Retinal pigment epithelial cell (primary cell): ENCODE measurements at regions not wholly inside any gene's neighbourhood (a gene's known extent, or its start where the extent isn't known, plus 50 kb on each side); places are given as distances from the start of the nearest gene placed in this dataset.

ENCODE experiments used
- DNase-seq: peaks from one replicate; pipeline ENCODE4 v3.0.0-alpha.2; 2010; ENCODE audit warnings: low read depth
- H3K4me3 ChIP-seq: 2 replicates; pipeline ENCODE4 v1.5.1; 2011; ENCODE audit warnings: mild to moderate bottlenecking, low read length, control low read depth, moderate library complexity
- CTCF ChIP-seq: conservative IDR thresholded peaks from 2 replicates; pipeline ENCODE4 v1.5.1; 2011; ENCODE audit warnings: low read depth, low read length, control low read depth, inconsistent platforms

DNA sequence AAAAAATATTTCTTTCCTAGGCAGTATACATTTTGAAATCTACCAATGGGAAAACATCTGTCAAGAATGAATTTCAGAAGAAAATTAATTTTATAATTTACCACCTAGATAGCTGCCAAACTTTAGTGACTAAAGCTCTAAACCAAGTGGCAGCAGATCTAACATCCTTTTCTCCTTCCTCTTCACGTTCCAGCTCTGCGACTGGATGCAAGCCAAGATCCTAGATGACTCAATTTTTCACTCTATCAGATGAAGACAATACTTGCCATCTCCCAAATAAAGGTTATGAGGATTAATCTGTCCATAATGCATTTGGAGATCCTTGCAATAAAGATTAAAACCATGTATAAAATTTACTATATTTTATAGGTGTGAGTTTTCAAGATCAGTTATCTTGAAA is 66.7 kb upstream of the MIR17HG start:
- no peak for DNase-seq
- TF ChIP-seq CTCF = no peak
- no peak overlapping the region for H3K4me3 ChIP-seq

- no peak for DNase-seq
- no peak overlapping the region for H3K4me3 ChIP-seq
- no peak for TF ChIP-seq CTCF
These were observed 63.2 kb upstream of the MIR17HG start for GRCh38 chr13:91284335-91284734.

GRCh38 chr13:91286317-91286716 is 61.2 kb upstream of the MIR17HG start:
- no peak overlapping the region for H3K4me3 ChIP-seq
- DNase-seq = no peak
- no peak for TF ChIP-seq CTCF

GRCh38 chr13:91291078-91291477 is 56.4 kb upstream of the MIR17HG start:
- no peak overlapping the region for H3K4me3 ChIP-seq
- no peak for DNase-seq
- TF ChIP-seq CTCF = no peak

- no peak for TF ChIP-seq CTCF
- DNase-seq = no peak
- H3K4me3 ChIP-seq = no peak overlapping the region
These were observed 54.8 kb upstream of the MIR17HG start for GRCh38 chr13:91292630-91293221.

DNA sequence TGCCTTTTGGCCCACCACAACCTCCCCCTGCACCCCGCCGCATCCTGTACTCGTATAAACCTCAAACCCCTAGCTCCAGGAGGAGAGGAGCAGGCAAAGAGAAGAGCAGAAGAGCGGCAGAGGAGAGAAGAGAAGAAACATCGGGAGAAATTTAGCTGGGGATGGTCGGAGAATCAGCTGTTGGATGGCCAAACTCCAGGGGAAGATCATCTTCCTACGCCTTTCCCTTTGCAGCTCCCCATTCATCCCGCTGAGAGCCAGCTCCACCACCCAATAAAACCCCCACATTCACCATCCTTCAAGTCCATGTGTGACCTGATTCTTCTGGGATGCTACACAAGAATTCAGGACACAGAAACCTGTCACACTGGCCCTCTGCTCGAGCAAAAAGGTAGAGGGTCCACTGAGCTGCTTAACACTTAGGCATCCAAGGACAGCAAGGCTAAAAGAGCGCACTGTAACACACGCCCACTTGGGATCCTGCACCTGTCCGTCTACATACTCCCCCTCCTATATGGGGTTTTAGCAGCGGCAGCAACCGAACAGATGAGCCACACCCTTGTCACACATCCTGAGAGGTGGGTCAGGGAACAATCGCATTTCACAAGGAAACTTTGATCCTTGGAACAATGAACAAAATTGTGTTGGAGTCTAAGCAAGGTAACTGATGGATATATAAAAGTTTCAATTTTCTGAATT is 51.6 kb upstream of the MIR17HG start:
- no peak for TF ChIP-seq CTCF
- H3K4me3 ChIP-seq = no peak overlapping the region
- DNase-seq = no peak

DNA sequence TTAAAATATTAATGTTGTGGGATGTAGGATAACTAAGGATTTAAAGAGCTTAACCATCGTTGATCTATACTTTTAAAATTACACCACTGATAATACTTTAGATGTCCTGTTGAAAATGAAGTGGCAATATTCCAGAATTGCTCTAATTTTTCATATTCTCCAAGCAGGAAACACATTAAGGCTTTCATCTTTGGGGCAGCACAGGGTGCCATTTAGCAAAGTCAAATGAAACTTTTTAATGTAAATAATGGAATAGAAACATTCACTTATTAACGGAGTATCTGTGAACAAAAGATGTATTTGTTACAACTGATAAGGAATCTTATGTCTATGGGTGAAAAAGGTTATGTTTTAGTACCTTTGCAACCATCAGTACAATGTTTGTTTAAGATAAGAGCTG is 50.0 kb upstream of the MIR17HG start:
- TF ChIP-seq CTCF = no peak
- DNase-seq = no peak

More for the DNA sequence above, 50.0 kb upstream of the MIR17HG start:
- H3K4me3 ChIP-seq = no peak overlapping the region
